Smooth muscle cell (in vitro differentiated cells): ENCODE measurements at regions not wholly inside any gene's neighbourhood (a gene's known extent, or its start where the extent isn't known, plus 50 kb on each side); places are given as distances from the start of the nearest gene placed in this dataset.

ENCODE experiments used
- DNase-seq: peaks from one replicate; lab custom pipeline; 2025; ENCODE audit not compliant: unreplicated experiment; lab: John Stamatoyannopoulos, UW
- H2AFZ ChIP-seq: fragments of 200-600 bp; sonication (generic); 2 replicates; pipeline ENCODE4 v1.6.0; 2016; ENCODE audit warnings: antibody characterized with exemption, low read depth, mild to moderate bottlenecking
- H3F3A ChIP-seq: fragments of 200-600 bp; sonication (generic); 2 replicates; pipeline ENCODE4 v1.6.0; 2017; ENCODE audit warnings: antibody characterized with exemption, low read depth
- H3K27ac ChIP-seq: fragments of 200-600 bp; sonication (generic); 2 replicates; pipeline ENCODE4 v1.5.1; 2016; ENCODE audit warnings: low read depth, mild to moderate bottlenecking
- H3K27me3 ChIP-seq: fragments of 200-600 bp; sonication (generic); 2 replicates; pipeline ENCODE4 v1.6.1; 2016; ENCODE audit warnings: low read depth, mild to moderate bottlenecking
- H3K36me3 ChIP-seq: fragments of 200-600 bp; sonication (generic); 2 replicates; pipeline ENCODE4 v1.5.1; 2016; ENCODE audit warnings: low read depth
- H3K4me1 ChIP-seq: fragments of 200-600 bp; sonication (generic); 2 replicates; pipeline ENCODE4 v1.5.1; 2016; ENCODE audit warnings: low read depth
- H3K4me2 ChIP-seq: fragments of 200-600 bp; sonication (generic); 2 replicates; pipeline ENCODE4 v1.6.0; 2016; ENCODE audit warnings: mild to moderate bottlenecking
- H3K4me3 ChIP-seq: fragments of 200-600 bp; sonication (generic); 2 replicates; pipeline ENCODE4 v1.5.1; 2016; ENCODE audit warnings: mild to moderate bottlenecking
- H3K79me2 ChIP-seq: fragments of 200-600 bp; sonication (generic); 2 replicates; pipeline ENCODE4 v1.6.0; 2016; ENCODE audit warnings: low read depth, mild to moderate bottlenecking
- H3K9ac ChIP-seq: fragments of 200-600 bp; sonication (generic); 2 replicates; pipeline ENCODE4 v1.6.0; 2016; ENCODE audit warnings: low read depth
- H3K9me3 ChIP-seq: fragments of 200-600 bp; sonication (generic); replicated peaks from 2 replicates; pipeline ENCODE4 v1.5.1; 2016; ENCODE audit warnings: low read depth
- H4K20me1 ChIP-seq: fragments of 200-600 bp; sonication (generic); 2 replicates; pipeline ENCODE4 v1.6.0; 2016; ENCODE audit warnings: low read depth
- CTCF ChIP-seq: fragments of 200-600 bp; sonication (generic); IDR thresholded peaks from 2 replicates; pipeline ENCODE4 v1.5.1; 2017; ENCODE audit warnings: borderline replicate concordance, mild to moderate bottlenecking, antibody characterized with exemption; ENCODE audit not compliant: insufficient read depth, poor library complexity, severe bottlenecking
- WGBS: methylation state at CpG from one replicate; pipeline ENCODE4 v1.1.7; 2016; ENCODE audit warnings: low lambda C conversion rate; 5-methylcytosine and 5-hydroxymethylcytosine counted together

DNA sequence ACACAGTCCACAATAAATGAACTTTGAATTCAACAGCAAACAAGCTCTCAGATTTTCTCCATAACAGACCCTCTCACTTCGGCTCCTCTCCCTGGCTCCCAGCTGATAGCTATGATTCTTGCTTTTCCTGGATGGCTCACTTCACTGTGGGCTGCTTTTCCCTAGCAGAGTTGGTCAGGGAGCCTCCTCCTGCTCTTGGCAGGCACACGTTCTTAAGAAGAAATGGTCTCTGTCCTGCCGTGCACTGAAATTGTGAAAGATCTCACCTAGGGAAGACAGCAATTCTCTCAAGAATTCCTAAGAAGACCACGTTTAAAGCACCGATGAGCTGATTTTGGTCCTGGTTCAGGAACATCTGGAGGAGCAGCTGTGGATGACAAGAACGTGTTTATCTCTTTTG is 148.5 kb upstream of the KCNK2 start:
- H2AFZ ChIP-seq, result no peak overlapping the region

GRCh38 chr1:214935258-214935657 is 147.3 kb upstream of the KCNK2 start:
- no peak overlapping the region for H3K9ac ChIP-seq

More for the DNA sequence above, 148.5 kb upstream of the KCNK2 start:
- Histone ChIP-seq H3K4me1 (no peaks in the 10 kb centered on the region), H3K36me3 (no peaks in the 10 kb centered on the region), H3K4me3 (no peak overlapping the region), H4K20me1 (no peaks in the 10 kb centered on the region), H3K27ac (no peak overlapping the region), H3K27me3 (no peaks in the 10 kb centered on the region), H3K9ac (no peak overlapping the region), H3K4me2 (no peak overlapping the region), H3K79me2 (no peaks in the 10 kb centered on the region), H3F3A (no peaks in the 10 kb centered on the region), H3K9me3 (no peaks in the 10 kb centered on the region)
- WGBS, result 81% methylated on average over 6 of the region's 6 CpGs
- no peak for TF ChIP-seq CTCF
- DNase-seq, result no peak

DNA sequence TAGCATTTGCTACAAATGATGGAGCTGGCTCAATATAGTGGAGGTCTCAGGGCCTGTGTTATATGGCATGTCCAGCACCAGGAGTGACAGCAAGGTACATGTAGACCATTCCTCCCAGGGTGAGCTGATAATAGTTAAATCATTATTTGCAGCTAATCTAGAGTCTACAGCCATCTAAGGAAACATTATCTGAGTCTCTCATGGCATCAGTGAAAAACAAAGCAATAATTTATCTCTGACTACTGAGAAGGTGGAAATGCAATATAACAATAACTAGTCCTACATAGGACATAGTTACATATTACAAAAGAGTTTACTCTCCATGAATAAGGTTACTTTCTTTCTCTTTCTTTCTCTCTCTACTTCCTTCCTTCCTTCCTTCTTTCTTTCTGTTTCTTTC is 143.4 kb upstream of the KCNK2 start:
- H3K9me3 ChIP-seq, result no peaks in the 10 kb centered on the region
- H3K4me1 ChIP-seq, result no peaks in the 10 kb centered on the region
- no peak overlapping the region for H3K27ac ChIP-seq
- no peaks in the 10 kb centered on the region for H4K20me1 ChIP-seq
- TF ChIP-seq CTCF, result no peak
- no peak overlapping the region for H3K4me3 ChIP-seq
- H3K36me3 ChIP-seq, result no peaks in the 10 kb centered on the region
- no peak for DNase-seq
- no peak overlapping the region for H2AFZ ChIP-seq
- no peaks in the 10 kb centered on the region for H3K79me2 ChIP-seq
- H3K9ac ChIP-seq, result no peak overlapping the region
- no peaks in the 10 kb centered on the region for H3K27me3 ChIP-seq
- no peaks in the 10 kb centered on the region for H3F3A ChIP-seq
- no peak overlapping the region for H3K4me2 ChIP-seq

More at GRCh38 chr1:214935258-214935657, 147.3 kb upstream of the KCNK2 start:
- Histone ChIP-seq H3K36me3 (no peaks in the 10 kb centered on the region), H2AFZ (no peak overlapping the region), H3K9me3 (no peaks in the 10 kb centered on the region), H3K4me3 (no peak overlapping the region), H3K4me1 (no peaks in the 10 kb centered on the region), H4K20me1 (no peaks in the 10 kb centered on the region), H3K4me2 (no peak overlapping the region), H3K79me2 (no peaks in the 10 kb centered on the region), H3F3A (no peaks in the 10 kb centered on the region), H3K27me3 (no peaks in the 10 kb centered on the region), H3K27ac (no peak overlapping the region)
- WGBS, result 70% methylated on average over 1 of the region's 1 CpG
- no peak for TF ChIP-seq CTCF
- no peak for DNase-seq

GRCh38 chr1:214941061-214941460 is 141.5 kb upstream of the KCNK2 start:
- Histone ChIP-seq H3K27ac (no peak overlapping the region), H3K9me3 (no peaks in the 10 kb centered on the region), H3F3A (no peaks in the 10 kb centered on the region), H3K27me3 (no peaks in the 10 kb centered on the region), H3K79me2 (no peaks in the 10 kb centered on the region), H3K9ac (no peak overlapping the region), H3K36me3 (no peaks in the 10 kb centered on the region), H2AFZ (no peak overlapping the region), H3K4me2 (no peak overlapping the region), H3K4me3 (no peak overlapping the region), H3K4me1 (no peaks in the 10 kb centered on the region), H4K20me1 (no peaks in the 10 kb centered on the region)
- no peak for TF ChIP-seq CTCF
- no peak for DNase-seq
